CD4-positive, alpha-beta T cell treated with Interleukin-4 for 1 hour (primary cell): ENCODE measurements at regions not wholly inside any gene's neighbourhood (a gene's known extent, or its start where the extent isn't known, plus 50 kb on each side); places are given as distances from the start of the nearest gene placed in this dataset.

Experiments
- DNase-seq, 2 donors: peaks; one replicate each; pipeline ENCODE4 v3.0.0-alpha.2; 2020 to 2022

DNA sequence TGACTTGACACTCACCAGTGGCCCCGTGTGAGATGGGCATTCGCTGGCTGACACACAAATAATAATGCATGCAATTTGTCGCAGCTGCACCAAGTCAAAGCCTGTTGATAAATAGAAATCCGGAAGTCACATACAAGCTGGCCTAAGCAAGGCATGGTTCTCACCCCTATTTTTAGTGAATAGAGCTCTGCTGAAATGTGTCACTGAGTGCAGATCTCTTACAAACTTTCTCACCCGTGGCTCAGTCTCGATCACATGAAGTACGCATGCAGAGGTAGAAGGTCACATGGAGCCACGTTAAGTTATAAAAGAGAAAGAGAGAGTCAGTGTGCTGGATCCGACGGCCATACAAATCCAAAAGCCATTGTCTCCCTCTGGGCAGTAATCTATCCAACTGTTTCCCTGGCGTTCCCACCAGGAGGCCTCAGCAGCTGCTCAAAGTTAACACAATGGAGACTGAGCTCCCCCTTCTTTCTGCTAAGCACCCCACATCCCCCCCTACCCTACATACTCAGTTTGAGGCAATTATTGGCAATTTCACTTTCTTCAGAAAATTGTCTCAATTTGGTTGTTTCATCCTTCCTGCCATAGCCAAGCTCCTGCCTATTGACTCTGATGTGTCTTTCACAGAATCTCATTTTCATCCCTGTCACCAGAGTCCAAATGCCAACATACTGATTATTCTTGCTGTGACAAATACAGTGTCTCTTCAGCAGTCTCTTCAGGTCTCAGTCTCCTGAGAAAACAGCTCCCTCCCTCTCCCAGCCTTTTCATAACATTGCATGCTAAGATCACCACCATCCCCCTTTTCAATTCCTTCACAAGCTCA is 473.3 kb upstream of the NRP1 start:
- no peak for DNase-seq

DNA sequence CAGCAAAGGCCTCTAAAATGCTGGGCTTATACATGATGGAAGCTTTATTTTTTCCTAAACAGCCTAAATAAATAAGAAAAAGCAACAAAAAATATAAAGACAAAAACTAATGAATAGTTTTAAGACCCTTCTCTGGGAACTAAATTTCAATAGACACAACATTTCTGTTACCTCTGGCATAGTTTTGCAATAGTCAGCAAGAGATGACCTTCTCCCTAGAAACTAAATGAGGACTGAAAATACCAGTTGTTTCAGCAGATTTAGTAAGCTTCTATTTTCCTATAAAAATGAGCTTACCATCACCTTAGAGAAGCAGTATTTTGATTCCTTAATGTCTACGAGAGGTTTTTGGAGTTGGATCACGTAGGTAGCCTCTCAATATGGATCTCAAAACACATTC is 471.4 kb upstream of the NRP1 start:
- no peak for DNase-seq

DNA sequence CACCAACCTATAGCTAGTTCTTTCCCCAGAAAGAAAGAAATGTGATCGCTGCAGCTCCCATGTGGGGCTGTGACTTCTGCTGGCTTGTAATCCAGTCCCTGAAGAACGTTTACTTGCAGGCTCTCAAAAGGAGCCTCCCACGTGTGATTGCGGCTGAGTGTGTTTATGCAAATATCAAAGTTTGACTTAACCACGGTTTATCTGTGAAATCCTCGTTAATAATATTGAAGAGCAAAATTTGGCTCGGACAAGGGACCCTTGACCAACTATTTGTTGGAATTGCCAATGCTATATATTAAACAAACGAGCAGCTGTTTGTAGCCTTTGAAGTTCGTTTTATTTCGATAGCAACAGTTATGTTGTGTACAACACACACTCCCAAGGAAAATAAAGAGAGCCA is 470.1 kb upstream of the NRP1 start:
- no peak for DNase-seq

GRCh38 chr10:33803248-33803647 is 468.8 kb upstream of the NRP1 start:
- DNase-seq: no peak

DNA sequence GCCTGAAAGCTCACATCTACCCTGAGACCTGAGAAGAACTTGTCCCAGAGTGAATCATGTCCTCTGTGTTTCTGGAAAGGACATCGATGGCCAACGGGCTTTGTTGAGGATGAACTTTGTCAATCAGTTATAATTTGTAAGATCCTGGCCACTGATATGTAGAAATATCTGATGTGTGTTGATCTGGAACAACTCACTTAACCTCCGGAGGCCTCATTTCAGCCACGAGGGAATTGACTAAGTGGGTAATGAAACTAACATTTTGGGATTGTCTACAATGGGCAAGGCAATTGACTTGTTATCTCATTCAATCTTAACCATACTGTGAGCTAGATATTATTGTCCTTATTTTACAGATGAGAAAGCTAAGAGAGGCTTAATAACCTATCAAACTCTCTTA is 468.1 kb upstream of the NRP1 start:
- no peak for DNase-seq

- no peak for DNase-seq
Observed at GRCh38 chr10:33801705-33802104, 467.2 kb upstream of the NRP1 start.

DNA sequence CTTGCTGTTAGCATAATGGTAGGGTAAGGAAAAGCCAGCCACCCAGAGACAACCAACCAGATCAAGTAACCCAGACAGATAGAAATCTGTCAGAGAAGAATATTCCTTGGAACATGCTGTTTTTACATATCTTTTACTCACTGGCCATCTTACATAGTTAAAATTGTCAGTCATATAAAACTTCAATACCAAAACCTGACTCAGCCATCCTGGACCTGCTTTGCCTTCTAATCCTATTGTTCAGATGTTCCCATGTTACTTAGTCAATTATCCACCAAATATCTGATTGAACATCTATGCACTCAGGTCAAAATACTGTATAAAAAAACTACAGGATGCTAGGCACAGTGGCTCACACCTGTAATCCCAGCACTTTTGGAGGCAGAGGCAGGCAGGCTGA is 466.5 kb upstream of the NRP1 start:
- DNase-seq: no peak

DNA sequence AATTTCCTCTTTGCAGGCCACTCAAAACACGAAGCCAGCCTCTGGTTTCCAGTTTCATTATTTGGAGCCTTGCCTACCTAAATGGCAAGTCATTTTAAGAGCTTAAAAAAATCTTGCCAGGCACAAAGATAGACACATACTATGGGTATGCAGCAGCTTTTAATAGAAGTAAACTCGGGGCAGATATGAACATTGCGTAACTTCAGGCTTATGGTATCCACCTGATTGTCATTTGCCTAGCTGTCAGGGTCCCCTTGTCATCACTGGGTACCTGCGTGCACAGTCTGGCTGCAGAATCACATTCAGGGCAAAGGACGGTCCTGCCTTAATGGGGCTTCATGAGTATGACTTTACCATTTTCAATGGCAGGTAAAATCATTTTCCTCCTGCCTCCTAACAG is 466.1 kb upstream of the NRP1 start:
- DNase-seq: no peak

- no peak for DNase-seq
Observed at GRCh38 chr10:33799944-33800323, 465.5 kb upstream of the NRP1 start.

DNA sequence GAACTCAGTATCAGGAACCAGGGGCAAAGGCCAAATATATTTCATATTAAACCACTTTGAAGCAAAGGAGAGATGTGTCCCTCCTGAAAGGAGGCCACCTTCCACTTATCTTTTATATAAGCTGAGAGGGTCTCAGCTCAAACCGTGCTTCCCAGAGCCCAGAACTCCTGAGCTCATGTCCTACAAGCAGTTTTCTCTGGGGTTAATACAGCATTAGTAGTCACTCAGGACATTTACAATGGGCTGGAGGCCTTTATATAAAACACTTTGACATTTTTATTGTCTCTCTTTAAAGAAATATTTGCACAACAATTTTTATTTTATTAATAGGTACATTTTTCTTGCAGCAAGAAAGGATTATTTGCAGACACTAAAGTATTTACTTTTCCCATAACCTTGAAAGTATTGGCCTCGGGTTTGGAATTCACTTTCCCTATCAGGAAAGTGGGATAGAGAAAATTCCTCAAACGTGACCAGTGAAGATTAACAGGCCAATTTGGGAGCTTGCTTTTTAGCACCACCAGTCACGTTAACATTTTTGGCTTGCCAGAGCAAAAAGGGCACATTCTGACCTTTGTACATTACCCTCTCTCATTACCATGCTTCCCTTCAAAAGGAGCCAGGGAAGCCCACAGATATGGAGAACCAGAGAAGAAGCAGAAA is 464.9 kb upstream of the NRP1 start:
- no peak for DNase-seq

DNA sequence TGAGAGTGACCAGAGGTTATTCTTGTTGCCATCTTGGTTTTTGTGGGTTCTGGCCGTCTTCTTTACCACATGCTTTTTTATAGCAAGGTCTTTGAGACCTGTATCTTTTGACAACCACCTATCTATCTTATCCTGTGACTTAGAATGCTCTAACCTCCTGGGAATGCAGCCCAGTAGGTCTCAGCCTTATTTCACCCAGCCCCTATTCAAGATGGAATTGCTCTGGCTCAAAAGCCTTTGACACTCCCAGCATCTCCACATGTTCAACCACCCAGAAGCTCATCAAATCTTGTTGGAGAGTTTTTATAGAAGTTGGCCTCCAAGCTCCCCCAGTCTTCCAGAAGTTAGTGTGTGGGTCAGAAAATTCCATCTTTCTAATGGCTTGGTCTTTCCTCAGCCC is 464.3 kb upstream of the NRP1 start:
- no peak for DNase-seq

GRCh38 chr10:33796680-33797079 is 462.2 kb upstream of the NRP1 start:
- no peak for DNase-seq

GRCh38 chr10:33795529-33795928 is 461.1 kb upstream of the NRP1 start:
- DNase-seq: no peak

GRCh38 chr10:33794460-33794859 is 460.0 kb upstream of the NRP1 start:
- DNase-seq: no peak

DNA sequence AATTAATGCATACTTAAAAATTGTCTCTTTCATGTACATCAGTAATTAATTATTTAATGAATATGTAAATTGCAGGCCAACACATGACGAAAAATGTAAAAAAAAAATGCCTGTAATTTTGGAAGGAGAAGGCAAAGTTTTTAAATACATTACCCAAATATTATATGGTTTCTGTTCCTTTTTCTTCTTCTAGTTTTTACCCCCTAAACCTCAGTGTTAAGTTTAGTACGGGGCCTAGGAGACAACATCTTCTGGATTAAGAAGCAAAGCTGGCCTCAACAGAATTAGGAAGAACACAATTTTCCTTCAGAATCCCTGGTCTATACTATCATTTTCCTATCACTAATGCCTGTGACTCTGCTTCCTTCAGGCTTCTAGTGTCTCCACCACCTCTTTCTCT is 459.3 kb upstream of the NRP1 start:
- no peak for DNase-seq

GRCh38 chr10:33791272-33791660 is 456.8 kb upstream of the NRP1 start:
- DNase-seq: no peak

DNA sequence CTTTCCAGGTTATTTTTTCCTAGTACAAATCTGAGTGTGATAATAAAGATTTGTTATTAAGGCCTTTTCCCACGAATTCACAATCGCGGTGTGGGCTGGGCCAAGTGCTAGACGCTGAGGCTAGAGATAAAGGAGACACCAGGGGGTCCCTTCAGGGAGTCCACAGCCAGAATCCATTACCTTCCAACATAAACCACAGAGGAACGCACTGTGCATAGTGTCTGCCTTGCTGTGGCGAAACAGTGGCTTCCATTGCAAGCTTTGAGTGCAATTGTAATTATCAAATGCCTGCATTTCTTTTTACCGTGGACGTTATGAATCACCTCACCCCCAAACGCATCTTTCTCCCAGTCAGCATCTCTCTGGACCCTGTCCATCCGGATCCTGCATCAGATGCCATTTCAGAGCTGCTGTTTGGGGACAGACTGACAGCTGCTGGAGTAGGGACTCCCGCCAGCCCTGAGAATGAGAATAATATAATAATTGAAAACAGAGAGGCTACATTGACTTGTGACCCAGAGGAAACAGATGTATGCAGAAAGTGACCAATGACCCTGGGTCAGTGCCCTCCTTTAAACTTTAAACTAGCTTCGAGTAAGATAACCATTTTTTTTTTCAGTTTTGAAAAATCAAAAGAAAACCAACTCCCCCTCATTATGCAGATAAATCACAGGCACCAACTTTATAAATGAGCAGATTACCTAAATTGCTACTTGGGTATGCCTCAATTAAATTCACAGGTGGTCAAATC is 456.2 kb upstream of the NRP1 start:
- no peak for DNase-seq

GRCh38 chr10:33783557-33783956 is 449.1 kb upstream of the NRP1 start:
- no peak for DNase-seq

DNA sequence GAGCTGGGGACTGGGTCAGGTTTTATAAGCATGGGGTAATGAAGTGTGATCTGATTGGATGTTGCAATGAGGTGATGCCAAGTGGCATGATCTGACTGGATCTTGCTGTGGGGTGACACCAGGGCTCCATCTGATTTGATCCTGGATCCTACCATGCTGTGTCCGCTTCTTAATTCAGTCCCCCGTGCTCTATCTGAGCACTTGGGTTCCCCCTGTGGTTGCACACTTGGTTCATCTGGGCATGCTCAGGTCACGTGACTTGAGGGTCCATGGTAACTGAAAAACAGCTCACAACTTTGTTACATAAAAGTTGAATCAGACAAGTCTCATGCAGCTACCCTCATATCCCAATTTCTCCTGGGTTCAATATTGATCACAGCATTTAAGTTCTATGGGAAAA is 448.6 kb upstream of the NRP1 start:
- DNase-seq: no peak

DNA sequence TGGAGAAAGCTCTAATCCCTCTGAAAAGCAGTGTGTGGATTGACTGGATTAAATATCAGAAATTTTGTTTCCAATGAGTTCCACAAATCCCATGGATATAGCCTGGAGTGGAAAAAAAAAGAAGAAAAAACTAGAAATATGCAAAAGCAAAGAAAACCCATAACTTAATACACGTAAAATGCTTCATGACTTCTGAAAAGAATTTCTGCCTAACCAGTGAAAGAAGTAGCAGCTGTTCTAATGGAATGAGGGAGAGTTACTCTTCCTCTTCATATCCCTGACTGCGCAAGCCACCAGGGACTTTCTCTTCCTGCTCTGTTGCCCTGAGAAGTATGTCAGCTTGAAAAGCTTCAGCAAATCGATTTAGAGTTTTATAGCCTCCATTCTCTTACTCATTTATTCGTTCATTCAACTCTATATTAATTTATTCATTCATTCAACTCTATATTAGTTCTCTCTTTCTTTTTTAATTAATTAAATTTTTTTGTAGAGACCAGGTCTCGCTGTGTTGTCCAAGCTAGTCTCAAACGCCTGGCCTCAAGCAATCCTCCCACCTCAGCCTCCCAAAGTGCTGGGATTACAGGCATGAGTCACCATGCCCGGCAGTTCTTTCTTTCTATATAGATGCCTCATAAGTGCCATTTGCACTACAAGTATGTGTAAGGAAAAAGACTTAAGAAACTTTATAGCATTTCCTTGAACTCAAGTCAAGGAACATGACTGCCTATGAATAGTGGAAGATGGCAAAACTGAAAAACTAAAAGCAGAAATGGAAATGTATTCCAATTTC is 447.3 kb upstream of the NRP1 start:
- no peak for DNase-seq

DNA sequence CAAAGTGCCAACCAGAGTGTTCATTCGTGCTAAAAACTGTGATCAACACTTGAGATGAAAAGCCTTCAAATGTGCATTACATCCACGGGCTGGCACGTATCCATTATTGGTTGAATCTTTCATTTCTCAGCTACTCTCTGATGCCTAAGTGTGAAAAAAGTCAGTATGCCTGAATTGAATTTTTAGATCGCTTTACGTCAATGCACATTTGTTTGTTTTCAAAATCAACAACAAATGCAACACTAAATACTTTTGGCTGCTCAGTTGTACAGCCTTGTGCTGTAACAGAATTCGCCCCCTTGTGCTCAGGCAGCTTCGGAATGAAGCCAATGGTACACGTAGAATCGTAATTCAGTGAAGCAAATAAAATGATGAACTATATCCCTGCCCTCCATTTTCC is 446.5 kb upstream of the NRP1 start:
- DNase-seq: no peak

- DNase-seq: no peak
Observed at GRCh38 chr10:33777223-33777622, 442.8 kb upstream of the NRP1 start.

DNA sequence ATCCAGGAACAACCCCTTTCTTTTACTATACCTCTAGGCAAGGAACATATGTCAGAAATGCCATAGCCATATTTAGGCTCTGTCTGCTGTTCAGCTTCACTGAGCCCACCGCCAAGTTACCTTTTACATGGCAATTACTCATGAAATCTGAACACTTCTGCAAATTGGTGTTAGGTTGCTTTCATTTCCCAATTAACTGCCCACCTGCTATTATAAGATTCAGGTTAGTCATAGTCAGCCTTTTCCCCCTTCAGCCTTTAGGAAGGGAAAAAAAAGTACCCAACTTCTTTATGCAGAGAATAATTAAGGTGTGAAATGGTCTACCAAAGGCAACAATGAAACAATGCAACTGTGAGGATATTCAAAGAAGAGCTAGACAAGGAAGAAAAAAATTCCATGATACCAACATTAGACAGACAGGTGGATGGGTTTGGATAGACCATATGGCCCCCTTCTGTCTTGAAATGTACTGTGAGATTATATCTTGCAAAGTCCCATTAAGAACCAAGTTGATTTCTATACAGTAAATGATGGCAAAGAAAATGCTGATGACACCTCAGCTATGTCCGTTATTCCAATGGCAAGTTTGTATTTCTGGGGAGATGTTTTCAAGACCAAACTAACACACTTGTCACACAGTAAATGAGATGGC is 442.1 kb upstream of the NRP1 start:
- no peak for DNase-seq
